KBM-7 (cell line): ENCODE measurements at regions not wholly inside any gene's neighbourhood (a gene's known extent, or its start where the extent isn't known, plus 50 kb on each side); places are given as distances from the start of the nearest gene placed in this dataset.

ENCODE experiments used
- DNase-seq: peaks from one replicate; pipeline ENCODE4 v3.0.0-alpha.2; 2015
- in situ Hi-C: fragments of 300-500 bp; cut with MboI; formaldehyde crosslinking; loops from 2 replicates; pipeline ENCODE4 v1.14.3; 2020; ENCODE audit warnings: low sequenced_read_pairs, low pct_unique_long_range_greater_than_20kb, mixed read lengths

DNA sequence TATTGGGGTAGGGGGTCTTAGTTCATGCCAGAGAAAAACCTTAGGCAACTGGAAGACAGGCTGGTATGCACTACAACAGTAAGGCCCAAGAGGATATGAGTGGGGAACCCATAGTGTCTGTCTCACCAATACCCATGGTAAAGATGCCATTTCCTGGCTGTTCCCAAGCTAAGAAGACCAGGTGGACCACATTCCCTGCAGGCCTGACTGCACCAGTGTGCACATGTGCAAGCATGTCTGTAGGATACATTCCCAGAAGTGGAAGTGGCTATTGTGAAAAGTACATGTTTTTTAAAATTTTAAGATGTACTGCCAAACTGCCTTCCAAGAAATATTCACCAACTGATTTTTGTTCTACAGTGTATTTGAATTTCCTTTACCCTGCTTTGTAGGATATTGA is 207.3 kb upstream of the CTNNB1 start:
- in situ Hi-C loops: no loop called here
- no peak for DNase-seq

GRCh38 chr3:40994611-40995010 is 204.7 kb upstream of the CTNNB1 start:
- DNase-seq: no peak
- in situ Hi-C loops: no loop called here

GRCh38 chr3:40995271-40995670 is 204.0 kb upstream of the CTNNB1 start:
- in situ Hi-C loops: no loop called here
- no peak for DNase-seq

DNA sequence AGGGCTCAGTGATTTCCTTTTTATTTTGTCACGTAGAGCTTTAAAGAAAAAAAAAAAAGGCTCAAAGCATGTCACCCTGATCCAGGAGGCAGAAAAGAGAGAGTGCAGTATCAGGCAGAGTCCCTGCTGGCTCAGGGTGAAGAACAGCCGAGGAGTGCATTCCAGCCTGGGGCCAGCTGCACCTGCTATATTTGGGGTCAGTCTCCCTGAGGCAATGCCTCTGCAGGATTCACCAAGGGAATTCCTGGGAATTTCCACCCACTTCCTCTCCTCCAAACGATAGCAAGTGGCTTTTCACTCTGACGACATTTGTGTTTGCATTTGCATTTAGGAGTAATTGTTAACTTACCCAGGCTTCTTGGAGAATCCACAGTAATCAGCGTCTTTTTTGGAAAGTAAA is 202.9 kb upstream of the CTNNB1 start:
- in situ Hi-C loops: no loop called here
- no peak for DNase-seq

- no peak for DNase-seq
- in situ Hi-C loops: no loop called here
Measured at GRCh38 chr3:40996827-40997710, 202.2 kb upstream of the CTNNB1 start.

DNA sequence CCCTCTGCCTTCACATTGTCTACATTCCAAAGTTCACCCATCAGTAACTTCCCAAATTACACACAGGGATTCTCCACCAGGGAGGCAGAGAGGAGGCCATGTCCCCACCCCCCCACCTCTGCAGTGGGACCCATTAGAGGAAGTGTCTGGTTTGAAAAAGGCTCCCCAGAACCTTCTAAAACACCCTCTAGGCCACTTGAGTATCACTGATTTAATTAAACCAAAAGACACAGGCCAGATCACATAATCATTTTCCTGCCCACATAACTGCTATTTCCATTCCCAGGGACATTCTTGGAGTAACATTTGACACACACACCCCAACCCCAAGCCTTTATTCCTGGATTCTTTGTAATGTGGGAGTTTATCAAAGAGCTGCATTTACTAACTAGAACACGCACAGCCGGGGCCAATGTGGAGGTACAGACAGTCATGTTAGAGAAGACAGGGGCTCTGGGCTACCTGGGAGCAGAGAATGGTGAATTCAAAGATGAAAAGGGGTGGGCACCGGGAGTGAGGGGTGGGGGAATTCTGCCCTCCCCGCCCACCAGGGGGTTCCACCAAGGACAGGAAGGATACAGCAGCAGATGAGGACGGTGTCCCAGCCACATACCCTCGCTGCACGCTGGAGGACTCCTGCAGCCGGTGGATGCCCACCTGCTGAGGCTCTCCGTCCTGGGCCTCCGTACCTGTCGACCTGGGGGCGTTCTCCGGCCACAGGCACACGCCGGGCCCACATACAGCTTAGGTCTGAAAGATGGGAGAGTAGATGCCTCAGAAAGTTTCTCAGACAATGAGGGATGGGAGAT is 201.4 kb upstream of the CTNNB1 start:
- in situ Hi-C loops: no loop called here
- DNase-seq: no peak

DNA sequence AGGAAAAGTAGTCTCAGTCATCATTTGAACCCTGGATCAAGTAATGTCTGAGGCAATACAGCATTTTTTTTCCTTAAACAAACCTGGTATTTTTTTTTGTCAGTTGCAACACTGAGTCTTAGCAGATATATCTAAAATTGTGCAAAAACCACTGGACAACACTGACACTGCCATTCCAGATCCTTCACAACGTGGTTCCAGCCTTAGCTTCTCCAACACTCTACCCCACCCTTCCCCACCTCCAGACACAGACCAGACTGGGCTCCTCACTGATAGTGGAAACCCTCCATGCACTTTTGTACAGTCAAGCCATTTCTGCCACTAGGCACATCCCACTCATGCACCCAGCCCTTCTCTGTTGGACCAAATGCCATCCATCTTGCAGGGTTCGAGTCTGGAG is 199.6 kb upstream of the CTNNB1 start:
- DNase-seq: no peak
- in situ Hi-C loops: no loop called here

DNA sequence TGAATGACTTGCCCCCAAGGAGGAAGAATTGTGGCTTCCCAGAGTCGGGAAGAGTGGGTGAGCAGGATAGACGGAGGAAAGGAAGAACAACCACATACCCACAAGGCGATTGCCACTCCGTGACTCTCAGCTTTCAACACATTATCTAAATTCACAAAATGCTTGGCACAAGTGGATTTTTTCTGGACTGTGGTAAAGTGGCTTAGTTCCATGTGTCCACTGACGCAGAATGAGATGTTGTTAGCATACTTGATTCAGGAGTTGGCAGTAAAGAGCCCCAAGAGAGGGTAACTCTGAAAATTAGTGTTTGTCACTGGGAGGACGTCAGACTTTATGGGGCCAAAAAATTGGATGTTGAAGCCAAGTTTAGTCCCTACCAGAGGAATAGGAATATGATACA is 198.8 kb upstream of the CTNNB1 start:
- no peak for DNase-seq
- in situ Hi-C loops: no loop called here

DNA sequence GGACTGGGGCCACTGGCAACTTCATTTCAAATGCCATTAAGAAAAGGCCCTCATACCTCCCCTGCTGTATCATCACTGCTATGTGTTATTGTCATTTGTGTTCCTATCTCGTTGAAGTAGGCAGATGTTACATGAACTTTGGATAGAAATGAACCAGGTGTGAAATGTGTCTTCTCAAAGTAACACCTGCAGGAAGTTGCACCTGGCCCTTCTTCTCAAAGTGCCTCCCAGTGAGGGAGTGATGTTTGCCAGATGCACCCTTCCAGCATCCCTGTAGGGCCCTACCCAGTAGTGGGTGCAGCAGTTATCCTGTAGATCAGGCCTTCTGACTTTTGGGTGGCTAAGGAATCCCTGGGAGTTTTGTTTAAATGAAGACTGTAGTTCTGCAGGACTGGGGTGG is 197.7 kb upstream of the CTNNB1 start:
- in situ Hi-C loops: no loop called here
- no peak for DNase-seq

DNA sequence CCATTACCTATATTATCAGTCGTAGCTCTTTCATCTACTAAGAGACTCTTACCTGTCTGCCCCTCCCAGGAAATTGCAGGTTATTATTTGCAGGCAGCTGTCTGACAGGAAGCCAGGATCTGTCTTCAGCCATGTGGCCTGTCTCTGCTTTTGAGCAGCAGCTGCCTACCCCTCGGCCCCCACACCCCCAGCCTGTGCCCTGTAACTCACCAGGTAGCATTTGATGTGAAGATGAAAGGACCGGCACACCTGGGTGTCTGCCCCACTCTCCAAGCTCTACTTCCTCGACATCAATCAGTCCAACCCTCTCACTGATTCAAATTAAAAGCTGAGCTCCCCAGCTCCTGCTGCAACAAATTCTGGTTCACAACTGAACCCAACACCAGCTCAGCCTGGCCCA is 197.2 kb upstream of the CTNNB1 start:
- no peak for DNase-seq

GRCh38 chr3:41007399-41007798 is 191.9 kb upstream of the CTNNB1 start:
- in situ Hi-C loops: no loop called here
- no peak for DNase-seq

More for the DNA sequence above, 197.2 kb upstream of the CTNNB1 start:
- in situ Hi-C loops: no loop called here

DNA sequence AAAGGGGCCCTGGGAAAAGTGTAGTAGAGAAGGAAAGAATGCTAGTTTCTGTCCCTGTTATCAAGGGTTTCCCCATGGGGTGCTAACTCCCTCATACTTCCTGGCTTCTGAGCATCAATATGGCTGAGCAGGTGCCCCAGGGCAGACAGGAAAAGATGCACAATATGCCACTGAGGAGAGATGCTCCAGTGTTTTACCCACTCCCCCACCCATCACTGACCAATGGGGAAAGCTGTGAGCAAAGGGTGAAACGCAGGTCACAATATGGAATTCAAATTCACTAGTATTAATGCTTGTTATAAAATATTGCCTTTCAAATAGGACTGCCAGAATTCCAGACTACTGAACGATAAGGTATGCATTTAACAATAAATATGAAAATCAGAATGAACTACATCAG is 187.5 kb upstream of the CTNNB1 start:
- in situ Hi-C loops: no loop called here
- no peak for DNase-seq

GRCh38 chr3:41018855-41019254 is 180.4 kb upstream of the CTNNB1 start:
- in situ Hi-C loops: no loop called here
- DNase-seq: no peak

DNA sequence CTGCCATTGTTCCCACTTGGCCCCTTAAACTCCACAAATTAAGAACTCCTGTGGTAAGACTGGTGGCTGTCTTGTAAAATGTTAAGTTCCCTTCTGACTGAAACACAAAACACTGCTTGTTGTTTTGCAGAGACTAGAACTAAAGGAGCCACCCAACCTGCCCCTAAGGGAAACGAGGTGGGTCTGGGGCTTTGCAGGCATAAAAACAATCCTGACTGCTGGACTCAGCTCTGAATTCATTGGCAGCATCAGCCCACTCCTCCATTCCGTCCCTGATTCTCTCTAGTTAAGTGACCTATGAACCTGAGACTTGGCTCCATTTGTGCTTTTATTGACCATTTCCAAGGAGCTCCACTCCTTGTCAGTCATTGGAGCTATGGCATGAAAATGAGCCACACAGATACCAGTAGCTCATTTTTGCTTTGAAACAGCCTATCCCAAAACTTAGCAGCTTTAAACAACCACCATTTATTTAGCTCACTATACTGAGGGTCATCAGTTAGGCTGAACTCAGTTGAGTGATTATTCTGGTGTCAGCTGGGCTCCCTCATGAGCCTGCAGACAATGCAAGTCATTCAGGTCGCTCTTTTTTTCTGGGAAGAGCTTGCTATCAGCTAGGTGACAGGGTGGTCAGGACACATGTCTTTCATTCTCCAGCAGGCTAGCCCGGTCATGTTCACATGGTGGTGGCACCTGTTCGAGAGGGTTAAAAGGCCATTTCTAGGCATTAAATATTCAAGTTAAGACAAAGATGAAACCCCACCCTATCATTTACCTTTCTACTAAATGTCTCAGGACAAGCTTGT is 175.1 kb upstream of the CTNNB1 start:
- in situ Hi-C loops: no loop called here
- DNase-seq: no peak

- in situ Hi-C loops: no loop called here
- DNase-seq: peak; percentile 14
Measured at GRCh38 chr3:41026394-41027177, 172.7 kb upstream of the CTNNB1 start.

DNA sequence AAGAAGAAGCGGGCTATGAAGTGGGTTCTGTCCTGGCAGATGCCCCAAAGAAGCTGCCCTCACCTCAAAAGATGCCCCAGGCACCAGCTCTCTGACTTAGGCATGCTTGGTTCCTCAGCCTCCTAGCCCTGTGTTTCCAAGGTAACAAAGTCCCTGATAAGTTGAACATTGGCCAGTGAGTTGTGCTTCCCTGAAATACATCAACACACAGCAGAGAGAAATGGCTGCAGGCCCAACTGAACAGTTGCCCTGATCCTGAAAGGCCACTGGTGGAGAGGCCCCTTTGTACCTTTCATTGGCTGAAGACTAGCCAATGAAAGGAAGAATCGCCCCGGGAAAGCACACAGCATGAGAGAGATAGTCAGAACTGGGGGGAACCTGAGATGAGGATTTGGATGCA is 169.9 kb upstream of the CTNNB1 start:
- DNase-seq: no peak
- in situ Hi-C loops: no loop called here

GRCh38 chr3:41030220-41030619 is 169.1 kb upstream of the CTNNB1 start:
- in situ Hi-C loops: no loop called here
- DNase-seq: no peak

- in situ Hi-C loops: no loop called here
- peak; percentile 28 for DNase-seq
Measured at GRCh38 chr3:41031401-41031800, 167.9 kb upstream of the CTNNB1 start.

DNA sequence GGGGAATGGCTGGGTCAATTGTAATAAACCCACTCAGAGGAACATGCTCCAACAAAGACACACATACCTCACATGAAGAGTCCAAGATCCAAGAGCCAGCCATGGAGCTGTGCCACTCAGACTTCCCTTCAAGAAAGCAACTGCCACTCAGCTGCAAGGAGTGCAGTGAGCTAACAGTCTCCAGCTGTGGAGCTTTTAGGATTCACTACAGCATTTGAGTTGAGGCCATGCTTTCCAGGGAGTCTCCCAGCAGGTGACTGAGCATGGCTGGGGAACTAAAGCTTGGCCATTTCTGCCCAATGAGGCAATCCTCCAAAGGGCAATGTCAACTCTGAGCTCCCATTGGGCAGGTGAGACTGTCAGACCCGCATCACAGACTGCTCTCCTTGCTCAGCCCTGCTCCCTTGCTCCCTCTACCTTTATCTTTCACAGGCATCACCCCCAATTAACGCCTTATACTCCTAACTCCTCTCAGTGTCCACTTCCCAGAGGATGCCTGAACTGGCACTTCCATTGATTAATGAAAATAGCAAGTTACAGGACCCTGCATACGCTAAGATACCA is 165.3 kb upstream of the CTNNB1 start:
- in situ Hi-C loops: no loop called here
- no peak for DNase-seq
